RWPE2 (cell line): ENCODE measurements at regions not wholly inside any gene's neighbourhood (a gene's known extent, or its start where the extent isn't known, plus 50 kb on each side); places are given as distances from the start of the nearest gene placed in this dataset.

Experiments used
- ATAC-seq: fragments of 200-7000 bp; cut with Tn5 transposase; 3 replicates; pipeline ENCODE4 v1.9.1; 2021; ENCODE audit warnings: low read depth
- DNase-seq: peaks from one replicate; pipeline ENCODE4 v3.0.0-alpha.2; 2020; ENCODE audit warnings: low spot score
- H3K27ac ChIP-seq: fragments of 450-650 bp; 2 replicates; pipeline ENCODE4 v1.5.1; 2017; ENCODE audit warnings: mild to moderate bottlenecking; ENCODE audit not compliant: poor library complexity, severe bottlenecking
- H3K27me3 ChIP-seq: fragments of 250-450 bp; sonication (Bioruptor Pico); 2 replicates; pipeline ENCODE4 v1.5.1; 2021; ENCODE audit warnings: mild to moderate bottlenecking, moderate library complexity; ENCODE audit not compliant: insufficient read depth, poor library complexity, severe bottlenecking
- H3K36me3 ChIP-seq: fragments of 250-450 bp; sonication (Bioruptor Pico); 2 replicates; pipeline ENCODE4 v1.5.1; 2020; ENCODE audit warnings: low read depth, mild to moderate bottlenecking, moderate library complexity
- H3K4me1 ChIP-seq: fragments of 250-450 bp; sonication (Bioruptor Pico); 2 replicates; pipeline ENCODE4 v1.5.1; 2021; ENCODE audit warnings: mild to moderate bottlenecking, moderate library complexity; ENCODE audit not compliant: insufficient read depth, poor library complexity, severe bottlenecking
- H3K4me3 ChIP-seq: fragments of 250-450 bp; sonication (Bioruptor Pico); 2 replicates; pipeline ENCODE4 v1.5.1; 2021; ENCODE audit warnings: mild to moderate bottlenecking, moderate library complexity; ENCODE audit not compliant: severe bottlenecking
- H3K9me3 ChIP-seq: fragments of 250-450 bp; sonication (Bioruptor Pico); 2 replicates; pipeline ENCODE4 v1.5.1; 2021; ENCODE audit warnings: mild to moderate bottlenecking, moderate library complexity; ENCODE audit not compliant: severe bottlenecking
- TF ChIP-seq, protein P1 (sequence below): fragments of 450-650 bp; IDR thresholded peaks from one replicate; pipeline ENCODE4 v1.5.1; 2017; ENCODE audit warnings: mild to moderate bottlenecking, moderate library complexity; ENCODE audit not compliant: poor library complexity, severe bottlenecking

DNA sequence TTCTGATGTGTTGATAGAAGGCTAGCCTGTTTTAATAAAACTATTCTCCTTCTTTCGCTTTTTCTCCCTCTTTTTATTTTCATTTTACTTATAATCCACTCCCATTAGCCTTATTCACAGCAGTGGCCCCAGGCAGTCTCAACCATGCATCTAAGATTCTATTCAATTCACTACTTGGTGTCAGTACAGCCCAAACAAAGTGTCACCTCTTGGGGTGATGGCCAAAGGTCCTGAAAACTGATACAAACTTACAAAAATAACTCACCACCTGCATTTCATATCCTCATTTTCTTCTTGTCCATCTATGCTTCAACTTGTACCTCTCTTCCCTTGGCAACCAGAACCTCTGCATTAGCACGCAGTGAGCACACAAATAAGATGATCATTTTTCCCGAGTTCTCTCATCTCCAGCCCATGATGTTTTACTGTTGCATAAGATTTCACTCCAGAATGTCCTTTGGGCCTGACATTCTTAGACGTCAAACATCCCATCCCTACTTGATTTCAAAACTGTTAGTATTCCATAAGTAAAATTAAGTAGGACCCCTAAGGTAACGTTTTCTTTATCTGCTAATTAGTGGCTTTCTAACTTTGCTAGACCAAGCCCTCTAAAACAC, 559.3 kb upstream of the TNP1 start:
- no peak for ATAC-seq
- no peaks in the 10 kb centered on the region for H3K36me3 ChIP-seq
- TF ChIP-seq, protein P1, sequence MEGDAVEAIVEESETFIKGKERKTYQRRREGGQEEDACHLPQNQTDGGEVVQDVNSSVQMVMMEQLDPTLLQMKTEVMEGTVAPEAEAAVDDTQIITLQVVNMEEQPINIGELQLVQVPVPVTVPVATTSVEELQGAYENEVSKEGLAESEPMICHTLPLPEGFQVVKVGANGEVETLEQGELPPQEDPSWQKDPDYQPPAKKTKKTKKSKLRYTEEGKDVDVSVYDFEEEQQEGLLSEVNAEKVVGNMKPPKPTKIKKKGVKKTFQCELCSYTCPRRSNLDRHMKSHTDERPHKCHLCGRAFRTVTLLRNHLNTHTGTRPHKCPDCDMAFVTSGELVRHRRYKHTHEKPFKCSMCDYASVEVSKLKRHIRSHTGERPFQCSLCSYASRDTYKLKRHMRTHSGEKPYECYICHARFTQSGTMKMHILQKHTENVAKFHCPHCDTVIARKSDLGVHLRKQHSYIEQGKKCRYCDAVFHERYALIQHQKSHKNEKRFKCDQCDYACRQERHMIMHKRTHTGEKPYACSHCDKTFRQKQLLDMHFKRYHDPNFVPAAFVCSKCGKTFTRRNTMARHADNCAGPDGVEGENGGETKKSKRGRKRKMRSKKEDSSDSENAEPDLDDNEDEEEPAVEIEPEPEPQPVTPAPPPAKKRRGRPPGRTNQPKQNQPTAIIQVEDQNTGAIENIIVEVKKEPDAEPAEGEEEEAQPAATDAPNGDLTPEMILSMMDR, result no peak
- no peaks in the 10 kb centered on the region for H3K9me3 ChIP-seq
- H3K27me3 ChIP-seq, result no peaks in the 10 kb centered on the region
- DNase-seq, result no peak
- H3K4me3 ChIP-seq, result no peak overlapping the region
- H3K27ac ChIP-seq, result no peak overlapping the region
- no peaks in the 10 kb centered on the region for H3K4me1 ChIP-seq

DNA sequence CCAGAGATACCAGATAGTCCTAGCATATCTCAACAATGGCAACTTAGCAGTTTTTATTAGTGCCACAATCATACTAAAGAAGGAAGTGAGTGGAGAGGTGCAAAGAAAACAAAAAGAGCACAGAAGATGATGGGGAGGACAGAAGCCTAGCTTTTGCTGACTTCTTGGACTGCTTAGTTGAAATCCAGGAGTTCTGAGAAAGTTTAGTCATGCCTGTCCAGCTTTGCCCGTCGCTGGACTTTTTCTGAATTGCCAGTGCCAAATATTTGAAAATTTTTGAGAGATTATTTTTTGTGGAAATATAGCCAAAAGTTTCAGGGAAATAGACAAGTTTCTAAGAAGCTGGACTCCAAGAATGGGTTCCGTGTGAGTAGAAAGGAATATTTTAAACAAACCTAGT, 558.7 kb upstream of the TNP1 start:
- TF ChIP-seq, protein P1, result no peak
- ATAC-seq, result no peak

DNA sequence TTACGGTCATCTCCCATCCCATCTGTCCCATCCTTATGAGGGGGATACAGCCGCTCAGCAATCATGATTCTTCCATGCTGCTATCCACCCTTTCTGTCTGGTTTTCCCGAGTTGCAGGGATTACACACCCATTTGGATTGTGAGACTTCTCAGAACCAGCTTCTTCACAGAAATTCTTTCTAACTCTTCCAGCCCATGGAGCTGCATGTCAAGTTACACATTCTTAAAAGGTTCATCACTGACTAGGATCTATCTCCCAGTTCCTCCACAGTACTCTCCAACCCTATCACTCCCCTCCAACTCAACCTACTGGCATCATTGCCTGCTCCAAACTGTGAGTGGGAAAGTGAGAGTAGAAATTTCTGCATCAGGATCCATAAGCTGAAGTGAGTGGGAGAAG, 558.2 kb upstream of the TNP1 start:
- Histone ChIP-seq H3K27me3 (no peaks in the 10 kb centered on the region), H3K4me3 (no peak overlapping the region), H3K4me1 (no peaks in the 10 kb centered on the region), H3K9me3 (no peaks in the 10 kb centered on the region), H3K36me3 (no peaks in the 10 kb centered on the region), H3K27ac (no peak overlapping the region)
- ATAC-seq (no peak), DNase-seq (no peak)
- TF ChIP-seq, protein P1, result no peak

More for the DNA sequence above, 558.7 kb upstream of the TNP1 start:
- Histone ChIP-seq H3K9me3 (no peaks in the 10 kb centered on the region), H3K4me1 (no peaks in the 10 kb centered on the region), H3K27ac (no peak overlapping the region), H3K4me3 (no peak overlapping the region), H3K36me3 (no peaks in the 10 kb centered on the region), H3K27me3 (no peaks in the 10 kb centered on the region)
- DNase-seq, result no peak

DNA sequence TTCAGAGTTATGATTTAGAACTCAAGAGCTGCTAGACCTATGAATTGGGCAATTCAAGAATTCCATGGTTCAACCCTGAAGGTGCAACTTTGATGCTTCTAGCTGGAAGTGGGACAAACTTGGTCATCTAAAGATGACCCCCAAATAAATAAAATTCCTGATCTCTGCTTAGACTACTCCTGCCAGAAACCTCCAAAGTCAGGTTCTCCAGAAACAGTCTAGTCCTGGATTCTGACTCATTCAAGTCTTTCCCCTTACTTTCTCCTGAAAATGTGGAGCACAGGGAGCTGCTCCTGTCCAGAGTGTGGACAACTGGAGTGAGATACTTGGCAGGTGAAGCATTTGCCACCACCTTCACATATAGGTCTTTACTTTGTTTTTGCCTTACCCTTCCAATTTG, 557.7 kb upstream of the TNP1 start:
- DNase-seq, result no peak
- H3K4me1 ChIP-seq, result no peaks in the 10 kb centered on the region
- no peak for ATAC-seq
- H3K4me3 ChIP-seq, result no peak overlapping the region
- H3K36me3 ChIP-seq, result no peaks in the 10 kb centered on the region
- H3K27ac ChIP-seq, result no peak overlapping the region
- H3K9me3 ChIP-seq, result no peaks in the 10 kb centered on the region
- no peaks in the 10 kb centered on the region for H3K27me3 ChIP-seq
- TF ChIP-seq, protein P1, result no peak

DNA sequence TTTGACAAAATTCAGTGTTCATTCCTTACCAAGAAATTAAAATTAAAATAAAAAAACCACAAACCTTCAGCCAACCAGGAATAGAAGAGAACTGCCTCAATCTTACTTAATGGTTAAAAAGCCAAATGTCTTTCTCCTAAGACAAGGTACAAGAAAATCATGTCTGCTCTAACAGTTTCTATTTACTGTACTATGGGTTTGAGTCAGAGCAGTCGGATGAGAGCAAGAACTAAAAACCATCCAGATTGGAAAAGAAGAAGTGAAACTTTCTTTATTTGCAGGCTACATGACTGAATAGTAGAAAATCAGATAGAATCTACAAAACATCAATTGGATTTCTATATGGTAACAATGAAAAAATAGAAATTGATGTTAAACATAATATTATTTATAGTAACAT, 555.5 kb upstream of the TNP1 start:
- Histone ChIP-seq H3K27ac (no peak overlapping the region), H3K4me1 (no peaks in the 10 kb centered on the region), H3K27me3 (no peaks in the 10 kb centered on the region), H3K4me3 (no peak overlapping the region), H3K9me3 (no peaks in the 10 kb centered on the region), H3K36me3 (no peaks in the 10 kb centered on the region)
- TF ChIP-seq, protein P1, result no peak
- ATAC-seq (no peak), DNase-seq (no peak)
